ENCODE measurements at regions not wholly inside any gene's neighbourhood (a gene's known extent, or its start where the extent isn't known, plus 50 kb on each side); places are given as distances from the start of the nearest gene placed in this dataset.
"Not testable (repeated sequence)": the region's sequence is repeated elsewhere in the genome, so short reads cannot be mapped to it uniquely, and the experiment has no call there.

- TF ChIP-seq, protein P1, sequence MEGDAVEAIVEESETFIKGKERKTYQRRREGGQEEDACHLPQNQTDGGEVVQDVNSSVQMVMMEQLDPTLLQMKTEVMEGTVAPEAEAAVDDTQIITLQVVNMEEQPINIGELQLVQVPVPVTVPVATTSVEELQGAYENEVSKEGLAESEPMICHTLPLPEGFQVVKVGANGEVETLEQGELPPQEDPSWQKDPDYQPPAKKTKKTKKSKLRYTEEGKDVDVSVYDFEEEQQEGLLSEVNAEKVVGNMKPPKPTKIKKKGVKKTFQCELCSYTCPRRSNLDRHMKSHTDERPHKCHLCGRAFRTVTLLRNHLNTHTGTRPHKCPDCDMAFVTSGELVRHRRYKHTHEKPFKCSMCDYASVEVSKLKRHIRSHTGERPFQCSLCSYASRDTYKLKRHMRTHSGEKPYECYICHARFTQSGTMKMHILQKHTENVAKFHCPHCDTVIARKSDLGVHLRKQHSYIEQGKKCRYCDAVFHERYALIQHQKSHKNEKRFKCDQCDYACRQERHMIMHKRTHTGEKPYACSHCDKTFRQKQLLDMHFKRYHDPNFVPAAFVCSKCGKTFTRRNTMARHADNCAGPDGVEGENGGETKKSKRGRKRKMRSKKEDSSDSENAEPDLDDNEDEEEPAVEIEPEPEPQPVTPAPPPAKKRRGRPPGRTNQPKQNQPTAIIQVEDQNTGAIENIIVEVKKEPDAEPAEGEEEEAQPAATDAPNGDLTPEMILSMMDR (IDR thresholded peaks at IDR 0.05; ENCODE audit: borderline replicate concordance), result no peak
These were observed 81.0 kb downstream of the RIN2 start for GRCh38 chr20:19839053-19839452.

GRCh38 chr20:19840111-19840710, 82.2 kb downstream of the RIN2 start:
- peaks cover 10% of the 10 kb centered on the region for H3K36me3 ChIP-seq

More at GRCh38 chr20:19839053-19839452, 81.0 kb downstream of the RIN2 start:
- Histone ChIP-seq H3K36me3 (peaks cover 10% of the 10 kb centered on the region), H3K4me1 (peaks cover 24% of the 10 kb centered on the region), H3K27me3 (ENCODE audit: low read depth) (no peaks in the 10 kb centered on the region), H3K9me3 (replicated peaks) (peaks cover 10% of the 10 kb centered on the region), H3K4me3 (no peak overlapping the region), H3K27ac (replicated peaks) (no peak overlapping the region)
- intact Hi-C loops (cut with micrococcal nuclease), result loop anchor here (10.0 kb wide), 1 partner anchor 46 kb away; no protein-coding TSS in a partner anchor
- no peak for DNase-seq

DNA sequence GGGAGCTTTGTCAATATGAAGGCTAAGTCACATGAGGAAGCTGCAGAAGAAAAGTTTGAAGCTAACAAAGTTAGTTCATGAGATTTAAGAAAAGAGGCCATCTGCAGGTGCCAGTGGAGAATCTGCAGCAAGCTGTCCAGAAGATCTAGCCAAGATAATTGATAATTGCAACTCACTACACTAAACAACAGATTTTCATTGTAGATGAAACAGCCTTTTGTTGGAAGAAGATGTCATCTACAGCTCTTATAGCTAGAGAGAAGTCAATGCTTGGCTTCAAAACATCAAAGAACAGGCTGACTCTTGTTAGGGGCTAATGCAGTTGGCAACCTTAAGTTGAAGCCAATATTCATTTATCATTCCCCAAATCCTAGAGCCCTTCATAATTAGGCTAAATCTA, 83.7 kb downstream of the RIN2 start:
- intact Hi-C loops (cut with micrococcal nuclease), result no loop called here
- TF ChIP-seq, protein P1 (IDR thresholded peaks at IDR 0.05; ENCODE audit: borderline replicate concordance), result no peak
- no peak overlapping the region for H3K27ac ChIP-seq (replicated peaks)
- DNase-seq, result no peak
- H3K36me3 ChIP-seq, result peaks cover 10% of the 10 kb centered on the region
- no peaks in the 10 kb centered on the region for H3K4me1 ChIP-seq
- H3K9me3 ChIP-seq (replicated peaks), result peaks cover 10% of the 10 kb centered on the region
- no peak overlapping the region for H3K4me3 ChIP-seq
- no peaks in the 10 kb centered on the region for H3K27me3 ChIP-seq (ENCODE audit: low read depth)

More at GRCh38 chr20:19840111-19840710, 82.2 kb downstream of the RIN2 start:
- peaks cover 10% of the 10 kb centered on the region for H3K9me3 ChIP-seq (replicated peaks)
- H3K4me3 ChIP-seq, result no peak overlapping the region
- TF ChIP-seq, protein P1 (IDR thresholded peaks at IDR 0.05; ENCODE audit: borderline replicate concordance), result no peak
- H3K27ac ChIP-seq (replicated peaks), result no peak overlapping the region
- peaks cover 12% of the 10 kb centered on the region for H3K4me1 ChIP-seq
- H3K27me3 ChIP-seq (ENCODE audit: low read depth), result no peaks in the 10 kb centered on the region
- intact Hi-C loops (cut with micrococcal nuclease), result no loop called here
- no peak for DNase-seq

DNA sequence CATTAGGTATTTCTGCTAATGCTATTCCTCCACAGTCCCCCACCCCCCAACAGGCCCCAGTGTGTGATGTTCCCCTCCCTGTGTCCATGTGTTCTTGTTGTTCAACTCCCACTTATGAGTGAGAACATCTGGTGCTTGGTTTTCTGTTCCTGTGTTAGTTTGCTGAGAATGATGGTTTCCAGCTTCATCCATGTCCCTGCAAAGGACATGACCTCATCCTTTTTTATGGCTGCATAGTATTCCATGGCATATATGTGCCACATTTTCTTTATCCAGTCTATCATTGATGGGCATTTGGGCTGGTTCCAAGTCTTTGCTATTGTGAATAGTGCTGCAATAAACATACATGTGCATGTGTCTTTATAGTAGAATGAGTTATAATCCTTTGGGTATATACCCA, 86.8 kb downstream of the RIN2 start:
- H3K27me3 ChIP-seq (ENCODE audit: low read depth); H3K4me3 ChIP-seq; H3K27ac ChIP-seq (replicated peaks); DNase-seq; intact Hi-C loops (cut with micrococcal nuclease): not testable (repeated sequence)
- H3K9me3 ChIP-seq (replicated peaks), result peaks cover 10% of the 10 kb centered on the region
- H3K36me3 ChIP-seq, result peaks cover 10% of the 10 kb centered on the region
- peaks cover 14% of the 10 kb centered on the region for H3K4me1 ChIP-seq

DNA sequence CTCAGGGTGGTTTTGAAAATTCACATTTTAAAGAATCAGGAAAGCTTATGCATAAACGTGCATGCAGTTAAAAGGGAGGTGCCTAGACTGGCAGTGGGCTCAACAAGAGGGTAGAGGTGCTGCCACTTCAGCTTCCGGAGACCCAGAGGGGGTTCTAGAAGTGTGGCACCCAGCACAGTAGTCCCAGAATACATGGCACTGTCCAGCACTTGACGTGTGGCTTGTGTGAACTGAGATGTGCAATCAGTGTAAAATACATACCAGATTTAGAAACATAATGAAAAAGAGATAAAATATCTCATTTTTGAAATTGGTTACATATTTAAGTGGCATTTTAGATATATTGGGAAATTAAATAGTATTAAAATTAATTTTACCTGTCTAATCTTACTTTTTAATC, 89.3 kb downstream of the RIN2 start:
- Histone ChIP-seq H3K27me3 (ENCODE audit: low read depth) (no peaks in the 10 kb centered on the region), H3K4me3 (no peak overlapping the region), H3K4me1 (peaks cover 32% of the 10 kb centered on the region), H3K36me3 (peaks cover 3% of the 10 kb centered on the region), H3K9me3 (replicated peaks) (peaks cover 5% of the 10 kb centered on the region), H3K27ac (replicated peaks) (no peak overlapping the region)
- TF ChIP-seq, protein P1 (IDR thresholded peaks at IDR 0.05; ENCODE audit: borderline replicate concordance), result no peak
- DNase-seq, result no peak
- intact Hi-C loops (cut with micrococcal nuclease), result no loop called here

- Histone ChIP-seq H3K4me1 (peaks cover 32% of the 10 kb centered on the region), H3K27me3 (ENCODE audit: low read depth) (no peaks in the 10 kb centered on the region), H3K27ac (replicated peaks) (peak overlapping the region; percentile 81), H3K36me3 (no peaks in the 10 kb centered on the region), H3K4me3 (peak overlapping the region; percentile 0), H3K9me3 (replicated peaks) (no peaks in the 10 kb centered on the region)
- intact Hi-C loops (cut with micrococcal nuclease), result no loop called here
- TF ChIP-seq, protein P1 (IDR thresholded peaks at IDR 0.05; ENCODE audit: borderline replicate concordance), result no peak
- no peak for DNase-seq
These were observed 91.5 kb downstream of the RIN2 start for GRCh38 chr20:19849341-19850197.
